ENCODE measurements at regions not wholly inside any gene's neighbourhood (a gene's known extent, or its start where the extent isn't known, plus 50 kb on each side); places are given as distances from the start of the nearest gene placed in this dataset.

GRCh38 chr4:35459045-35459444 lies 785.3 kb downstream of the ARAP2 start:
- no peak for DNase-seq

GRCh38 chr4:35461931-35462659 lies 782.2 kb downstream of the ARAP2 start:
- DNase-seq, result no peak

GRCh38 chr4:35463251-35463952 lies 780.9 kb downstream of the ARAP2 start:
- DNase-seq, result peak in 2 of 58 donors; percentile 1 to 9

DNA sequence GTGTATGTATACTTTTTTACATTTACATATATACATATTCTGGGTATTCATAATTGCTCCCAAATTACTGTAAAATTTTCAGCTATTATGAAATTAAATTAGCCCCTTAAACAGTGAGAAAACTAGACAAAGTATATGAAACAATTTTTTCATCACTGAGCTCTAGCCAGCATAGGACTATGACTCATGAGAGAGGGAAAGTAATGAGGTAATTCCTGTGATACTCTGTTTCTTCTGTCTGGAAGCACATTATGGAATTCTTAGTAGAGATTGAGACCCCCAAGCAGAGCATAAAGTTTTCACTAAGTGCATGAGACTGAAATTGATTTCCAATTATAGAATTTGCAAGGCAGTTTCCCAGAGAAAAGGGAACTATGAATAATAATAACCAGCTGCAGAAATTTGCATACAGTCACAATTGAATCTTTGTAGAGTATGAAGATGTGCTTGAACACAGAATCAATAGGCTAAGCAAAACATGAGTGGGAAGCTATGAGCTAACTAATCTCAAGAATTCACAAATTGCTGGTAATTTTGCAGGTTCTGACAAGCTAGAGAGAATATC lies 779.3 kb downstream of the ARAP2 start:
- peak in 1 of 58 donors; percentile 52 for DNase-seq

DNA sequence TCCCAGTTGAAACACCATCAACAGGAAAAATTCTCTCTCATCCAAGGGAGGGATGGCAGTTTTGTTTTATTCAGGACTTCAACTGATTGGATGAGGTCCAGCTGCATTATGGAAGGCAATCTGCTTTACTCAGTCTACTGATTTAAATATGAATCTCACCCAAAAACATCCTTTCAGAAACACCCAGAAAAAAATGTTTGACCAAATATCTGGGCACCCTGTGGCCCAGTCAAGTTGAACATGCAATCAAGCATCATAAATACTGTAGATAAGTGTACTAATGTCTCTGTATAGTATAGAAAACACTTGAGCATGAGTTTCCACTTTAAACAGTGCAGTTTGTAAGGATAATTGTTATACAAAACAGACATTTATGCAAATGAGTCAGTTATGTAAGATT lies 753.2 kb downstream of the ARAP2 start:
- no peak for DNase-seq

DNA sequence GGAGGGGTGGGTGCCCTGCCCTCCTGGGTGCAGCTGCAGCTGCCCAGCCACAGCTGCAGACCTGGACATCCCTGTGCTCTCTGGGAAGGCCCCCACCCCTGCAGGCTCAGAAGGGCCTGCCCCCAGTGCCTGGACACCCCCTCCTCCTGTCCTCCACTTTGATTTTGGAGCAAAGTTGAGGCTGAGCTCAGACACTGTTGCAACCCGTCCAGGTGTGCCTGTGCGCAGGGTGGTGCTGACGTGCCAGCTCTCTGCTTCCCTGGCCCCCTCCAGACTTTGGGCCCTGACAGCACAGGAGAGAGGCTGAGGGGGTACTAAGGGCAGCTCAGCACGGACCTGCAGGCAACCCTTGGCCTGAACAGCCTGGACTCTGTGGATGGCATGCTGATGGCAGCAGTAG lies 750.3 kb downstream of the ARAP2 start:
- DNase-seq, result no peak

GRCh38 chr4:35494955-35495354 lies 749.4 kb downstream of the ARAP2 start:
- no peak for DNase-seq

DNA sequence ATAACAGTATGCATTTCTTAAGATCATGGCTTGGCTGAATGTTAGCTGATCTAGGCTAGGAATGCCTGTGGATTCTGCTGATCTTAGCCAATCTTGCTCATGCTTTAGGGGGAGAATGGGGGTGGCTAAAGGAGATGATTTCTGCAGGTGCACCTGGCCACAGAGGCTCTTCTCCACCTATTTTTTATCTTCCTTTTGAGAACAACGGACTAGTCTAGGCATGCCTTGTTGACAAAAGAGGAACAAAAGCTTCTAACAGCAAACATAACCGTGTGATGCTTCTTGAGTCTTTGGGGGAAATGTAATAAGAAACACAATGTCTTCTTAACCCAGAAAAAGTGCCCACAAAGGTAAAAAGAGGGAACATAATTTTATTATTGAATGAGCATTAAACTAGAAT lies 743.5 kb downstream of the ARAP2 start:
- DNase-seq, result no peak

- no peak for DNase-seq
These were observed 740.9 kb downstream of the ARAP2 start for GRCh38 chr4:35503435-35503834.

DNA sequence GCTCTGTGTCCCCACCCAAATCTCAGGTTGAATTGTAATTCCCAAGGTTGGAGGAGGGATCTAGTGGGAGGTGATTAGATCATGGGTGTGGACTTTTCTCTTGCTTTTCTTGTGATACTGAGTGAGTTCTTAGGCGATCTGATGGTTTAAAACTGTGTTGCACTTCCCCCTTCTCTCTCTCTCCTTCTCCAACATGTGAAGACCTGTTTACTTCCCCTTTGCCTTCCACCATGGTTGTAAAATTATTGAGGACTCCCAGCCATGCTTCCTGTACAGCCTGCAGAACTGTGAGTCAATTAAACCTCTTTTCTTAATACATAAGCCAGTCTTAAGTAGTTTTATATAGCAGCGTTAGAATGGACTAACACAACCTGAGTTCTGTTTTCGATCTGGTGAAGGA lies 738.2 kb downstream of the ARAP2 start:
- DNase-seq, result no peak

- no peak for DNase-seq
These were observed 732.5 kb downstream of the ARAP2 start for GRCh38 chr4:35511851-35512250.

DNA sequence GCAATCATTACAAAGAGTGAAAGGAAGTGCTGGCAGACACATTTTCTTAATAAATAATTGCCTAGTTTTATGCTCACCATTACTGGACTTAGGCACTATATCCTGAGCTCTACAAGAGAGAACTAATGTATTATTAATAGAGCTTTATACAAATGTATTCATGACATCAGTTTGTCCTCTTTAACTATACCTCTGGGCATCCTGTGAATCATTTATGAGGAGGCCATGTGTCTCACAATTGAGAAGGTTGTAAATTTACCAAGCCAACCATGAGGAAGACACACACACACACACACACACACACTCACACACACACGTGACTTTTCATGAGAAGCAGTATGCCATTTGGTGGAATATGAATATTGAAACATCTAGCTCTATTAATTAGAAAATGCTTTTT lies 728.2 kb downstream of the ARAP2 start:
- no peak for DNase-seq

DNA sequence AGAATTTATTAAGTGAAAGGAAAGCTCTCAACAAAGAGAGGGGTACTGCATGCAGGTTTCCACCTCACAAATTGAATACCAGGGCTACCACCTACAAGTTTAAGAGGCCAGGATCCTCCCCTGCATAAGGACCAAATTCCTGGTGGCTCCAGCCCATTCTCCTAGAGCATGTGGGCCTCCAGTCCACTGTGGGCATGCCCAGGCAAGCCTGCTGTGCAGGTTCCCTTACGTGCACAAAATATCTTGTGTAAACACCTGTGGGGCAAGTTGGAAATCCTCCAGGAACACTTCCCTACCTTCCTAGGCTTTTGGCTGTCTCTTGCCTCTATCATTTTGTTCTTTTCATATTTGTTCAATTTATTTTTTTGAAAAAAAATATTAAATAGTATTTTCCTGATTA lies 724.3 kb downstream of the ARAP2 start:
- no peak for DNase-seq

- no peak for DNase-seq
These were observed 722.6 kb downstream of the ARAP2 start for GRCh38 chr4:35521682-35522081.

DNA sequence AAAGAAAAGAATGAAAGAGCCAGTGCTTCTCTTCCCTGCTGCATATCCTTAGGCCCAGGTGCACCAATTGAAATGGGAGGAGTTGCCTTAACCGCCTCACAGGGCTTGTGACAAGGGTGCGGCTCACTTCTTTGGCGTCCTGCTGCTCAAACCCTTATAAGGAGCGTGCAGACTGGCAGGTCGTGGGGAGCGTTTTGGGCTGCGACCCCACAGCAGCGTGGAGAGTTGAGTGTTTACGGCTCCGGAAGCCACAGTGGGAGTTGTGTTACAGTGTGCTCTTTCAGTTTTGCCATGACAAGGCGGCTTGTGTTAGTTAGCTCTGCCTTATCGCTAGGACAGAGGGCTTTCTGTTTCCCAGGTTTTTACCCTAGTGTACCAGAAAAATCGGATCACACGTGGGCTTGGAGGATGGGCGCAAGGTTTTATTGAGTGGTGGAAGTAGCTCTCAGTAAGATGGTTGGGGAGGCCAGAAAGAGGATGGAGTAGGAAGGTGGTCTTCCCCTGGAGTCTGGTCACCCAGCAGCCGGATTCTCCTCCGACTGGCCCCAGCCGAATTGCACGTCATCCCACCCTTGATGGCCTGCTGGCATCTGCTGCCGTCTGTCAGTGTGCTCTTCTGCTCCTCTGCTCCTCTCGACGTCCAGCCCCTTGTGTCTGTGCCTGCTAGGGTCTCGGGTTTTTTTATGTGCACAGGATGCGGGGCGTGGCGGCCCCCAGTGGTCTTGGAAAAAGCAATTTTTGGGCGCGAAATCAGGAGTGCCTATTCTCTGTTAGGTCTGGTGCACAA lies 718.9 kb downstream of the ARAP2 start:
- DNase-seq, result peak in 18 of 58 donors; percentile 0 to 50 (median 6)

DNA sequence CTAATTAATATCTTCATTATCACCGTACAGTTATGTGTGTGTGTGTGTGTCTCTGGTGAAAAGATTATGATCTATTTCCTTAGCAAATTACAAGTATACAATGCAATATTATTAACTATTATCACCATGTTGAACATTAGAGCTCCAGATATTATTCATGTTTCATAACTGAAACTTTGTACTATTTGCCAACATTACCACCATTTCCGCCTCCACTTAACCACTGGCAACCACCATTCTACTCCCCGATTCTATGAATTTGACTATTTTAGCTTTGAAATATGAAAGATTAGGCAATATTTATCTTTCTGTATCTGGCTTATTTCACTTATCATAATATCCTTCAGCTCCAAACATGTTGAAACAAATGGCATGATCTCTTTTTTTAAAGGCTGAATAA lies 717.9 kb downstream of the ARAP2 start:
- no peak for DNase-seq

GRCh38 chr4:35534962-35535361 lies 709.4 kb downstream of the ARAP2 start:
- no peak for DNase-seq

DNA sequence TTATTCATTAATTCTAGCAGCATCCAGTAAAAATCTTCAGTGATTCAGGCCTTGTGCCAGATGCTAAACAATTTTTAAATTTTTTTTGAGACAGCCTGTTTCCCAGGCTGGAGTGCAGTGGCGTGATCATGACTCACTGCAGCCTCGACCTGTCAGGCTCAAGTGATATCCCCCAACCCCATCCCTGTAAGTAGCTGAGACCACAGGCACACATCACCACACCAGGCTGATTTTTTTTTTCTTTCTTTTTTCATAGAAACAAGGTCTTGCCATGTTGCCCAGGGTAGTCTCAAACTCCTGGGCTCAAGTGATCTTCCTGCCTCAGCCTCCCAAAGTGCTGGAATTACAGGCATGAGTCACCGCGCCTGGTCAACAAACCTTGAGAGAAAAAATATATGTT lies 705.5 kb downstream of the ARAP2 start:
- no peak for DNase-seq

- no peak for DNase-seq
These were observed 704.8 kb downstream of the ARAP2 start for GRCh38 chr4:35539404-35540055.

DNA sequence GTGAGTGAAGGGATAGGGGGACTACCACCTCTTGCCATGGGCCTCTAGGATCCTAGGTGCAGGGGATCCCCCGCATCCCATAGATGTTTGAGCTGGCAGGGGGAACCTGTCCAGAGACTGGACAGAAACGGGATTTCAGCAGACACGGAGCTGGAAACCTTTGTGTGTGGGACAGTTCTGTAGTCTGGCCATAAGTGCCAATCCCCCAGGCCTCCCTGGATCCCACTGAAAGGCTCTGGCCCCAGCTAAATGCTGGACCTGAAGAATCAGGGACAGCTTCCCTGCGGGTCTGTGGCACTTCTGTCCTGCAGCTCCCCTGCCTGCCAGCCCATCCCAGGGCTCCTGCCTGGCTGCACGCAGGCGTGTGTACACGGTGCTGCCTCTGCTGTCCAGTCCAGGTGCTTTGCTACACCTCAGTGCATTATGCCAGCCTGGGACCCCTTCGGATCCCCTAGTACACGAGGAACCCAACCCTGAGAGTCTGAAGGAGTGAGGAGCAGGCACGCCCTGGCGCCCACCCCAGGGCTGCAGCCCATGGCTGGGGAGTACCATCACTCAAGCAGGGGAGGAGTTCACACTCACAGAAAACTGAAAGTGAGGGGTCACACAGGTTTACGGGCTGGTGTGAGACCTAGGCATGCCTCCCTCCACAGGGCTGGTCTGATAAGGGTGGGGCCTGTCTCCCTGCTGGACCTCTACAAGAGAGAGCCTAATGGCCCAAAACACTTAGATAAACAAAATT lies 703.0 kb downstream of the ARAP2 start:
- DNase-seq, result no peak

DNA sequence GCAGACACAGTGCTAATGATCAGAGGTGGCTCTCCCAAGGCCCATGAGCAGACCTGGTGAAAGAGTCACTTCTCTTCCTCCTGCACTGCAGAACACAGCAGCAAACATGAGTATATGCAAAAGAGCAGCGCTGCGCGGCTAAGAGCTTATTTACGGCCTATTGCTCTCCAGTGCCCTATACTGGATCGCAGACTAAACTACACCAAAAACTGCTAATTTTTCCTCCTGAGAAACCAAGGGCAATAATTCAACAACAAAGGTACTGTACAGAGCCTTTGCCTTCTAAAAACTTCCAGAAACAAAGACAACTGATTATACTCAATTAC lies 702.5 kb downstream of the ARAP2 start:
- DNase-seq, result no peak
